ENCODE measurements at regions not wholly inside any gene's neighbourhood (a gene's known extent, or its start where the extent isn't known, plus 50 kb on each side); places are given as distances from the start of the nearest gene placed in this dataset.

DNA sequence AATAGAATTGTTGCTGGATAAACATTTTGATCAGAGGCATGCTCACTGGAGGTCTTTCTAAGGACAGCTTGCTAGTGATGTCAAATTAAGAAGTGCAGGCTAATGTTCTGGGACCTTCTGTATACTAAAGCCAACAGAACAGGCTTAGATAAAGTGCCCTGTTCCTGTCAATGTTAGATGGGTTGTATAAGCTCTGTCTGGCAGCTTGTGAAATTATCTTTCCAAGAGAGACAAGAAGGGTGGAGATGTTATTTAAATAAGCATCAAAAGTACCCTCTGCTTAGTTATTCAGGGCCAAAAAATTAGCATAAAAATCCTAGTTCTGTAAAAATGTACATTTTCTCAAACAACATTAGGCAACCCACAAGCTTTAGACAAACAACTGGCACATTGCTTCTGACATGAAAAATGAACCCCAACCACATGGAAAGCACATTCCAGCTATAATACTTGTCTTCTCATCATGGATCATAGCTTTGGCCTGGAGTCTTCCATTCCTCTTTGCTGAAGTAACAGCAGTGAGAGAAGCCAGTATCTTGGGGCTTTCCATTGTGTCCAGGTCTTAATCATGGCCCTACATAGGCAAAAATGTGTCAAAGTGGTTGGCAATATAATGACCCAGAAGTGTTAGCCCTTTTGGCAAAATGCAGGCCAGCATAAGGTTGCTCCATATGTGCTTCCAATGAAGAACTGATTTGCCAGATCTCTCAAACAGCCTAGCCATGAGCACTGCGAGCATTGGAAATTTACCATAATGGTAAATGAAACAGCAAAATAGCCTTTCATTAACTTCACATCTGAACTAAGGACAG is 478.1 kb upstream of the ZNF804A start:
- Histone ChIP-seq H3K9me1 (ENCODE audit: control insufficient read depth, insufficient read depth, low read length) (no peaks in the 10 kb centered on the region), H3K4me1 (replicated peaks in 1 of 2; ENCODE audit: control insufficient read depth in 2 of 2, insufficient read depth in 2 of 2, low read length in 2 of 2) (no peaks in the 10 kb centered on the region), H4K20me1 (replicated peaks; ENCODE audit: control insufficient read depth, insufficient read depth, low read length) (no peaks in the 10 kb centered on the region), H3K4me3 (no peak overlapping the region), H3K27me3 (ENCODE audit: control insufficient read depth in 2 of 2, insufficient read depth in 2 of 2, low read length in 2 of 2) (no peaks in the 10 kb centered on the region), H3K9ac (ENCODE audit: insufficient read depth in 1 of 2, low read depth in 2 of 2, low read length in 2 of 2) (no peak overlapping the region), H3K9me3 (replicated peaks; ENCODE audit: control insufficient read depth, insufficient read depth, low read depth, low read length) (no peaks in the 10 kb centered on the region; the same call in none of the 2 replicates), H3K27ac (ENCODE audit: extremely low read depth, low read depth, low read length) (no peak overlapping the region), H3K4me2 (ENCODE audit: insufficient read depth, low read length) (no peak overlapping the region), H2AFZ (ENCODE audit: low read depth, low read length) (no peak overlapping the region), H3K36me3 (ENCODE audit: control insufficient read depth, insufficient read depth, low read length) (no peaks in the 10 kb centered on the region), H3K79me2 (ENCODE audit: control insufficient read depth, insufficient read depth, low read length) (no peaks in the 10 kb centered on the region)
- no peak for FAIRE-seq
- no TSS peak for BruUV-seq (replicated peaks)
- WGBS (ENCODE audit: insufficient coverage, low coverage, missing lambda C conversion rate), result 18% methylated on average over 1 of the region's 1 CpG
- intact Hi-C loops (cut with micrococcal nuclease) (no loop called here), in situ Hi-C loops (cut with MboI) (no loop called here)
- no peak for DNase-seq (ENCODE audit: extremely low read depth in 1 of 4, low spot score in 3 of 4)
- ChIA-PET CTCF (ENCODE audit: low intra/inter-chr PET ratio) (no interaction called here), POLR2A (no interaction called here)
- ATAC-seq, result no peak
- no peak for TF ChIP-seq JUND (IDR thresholded peaks at IDR 0.05; ENCODE audit: borderline replicate concordance, low read depth, low read length)
- TF ChIP-seq JUND (tag; IDR thresholded peaks at IDR 0.05; ENCODE audit: borderline replicate concordance, low read depth, low read length), result no peak
- TF ChIP-seq, protein P1, sequence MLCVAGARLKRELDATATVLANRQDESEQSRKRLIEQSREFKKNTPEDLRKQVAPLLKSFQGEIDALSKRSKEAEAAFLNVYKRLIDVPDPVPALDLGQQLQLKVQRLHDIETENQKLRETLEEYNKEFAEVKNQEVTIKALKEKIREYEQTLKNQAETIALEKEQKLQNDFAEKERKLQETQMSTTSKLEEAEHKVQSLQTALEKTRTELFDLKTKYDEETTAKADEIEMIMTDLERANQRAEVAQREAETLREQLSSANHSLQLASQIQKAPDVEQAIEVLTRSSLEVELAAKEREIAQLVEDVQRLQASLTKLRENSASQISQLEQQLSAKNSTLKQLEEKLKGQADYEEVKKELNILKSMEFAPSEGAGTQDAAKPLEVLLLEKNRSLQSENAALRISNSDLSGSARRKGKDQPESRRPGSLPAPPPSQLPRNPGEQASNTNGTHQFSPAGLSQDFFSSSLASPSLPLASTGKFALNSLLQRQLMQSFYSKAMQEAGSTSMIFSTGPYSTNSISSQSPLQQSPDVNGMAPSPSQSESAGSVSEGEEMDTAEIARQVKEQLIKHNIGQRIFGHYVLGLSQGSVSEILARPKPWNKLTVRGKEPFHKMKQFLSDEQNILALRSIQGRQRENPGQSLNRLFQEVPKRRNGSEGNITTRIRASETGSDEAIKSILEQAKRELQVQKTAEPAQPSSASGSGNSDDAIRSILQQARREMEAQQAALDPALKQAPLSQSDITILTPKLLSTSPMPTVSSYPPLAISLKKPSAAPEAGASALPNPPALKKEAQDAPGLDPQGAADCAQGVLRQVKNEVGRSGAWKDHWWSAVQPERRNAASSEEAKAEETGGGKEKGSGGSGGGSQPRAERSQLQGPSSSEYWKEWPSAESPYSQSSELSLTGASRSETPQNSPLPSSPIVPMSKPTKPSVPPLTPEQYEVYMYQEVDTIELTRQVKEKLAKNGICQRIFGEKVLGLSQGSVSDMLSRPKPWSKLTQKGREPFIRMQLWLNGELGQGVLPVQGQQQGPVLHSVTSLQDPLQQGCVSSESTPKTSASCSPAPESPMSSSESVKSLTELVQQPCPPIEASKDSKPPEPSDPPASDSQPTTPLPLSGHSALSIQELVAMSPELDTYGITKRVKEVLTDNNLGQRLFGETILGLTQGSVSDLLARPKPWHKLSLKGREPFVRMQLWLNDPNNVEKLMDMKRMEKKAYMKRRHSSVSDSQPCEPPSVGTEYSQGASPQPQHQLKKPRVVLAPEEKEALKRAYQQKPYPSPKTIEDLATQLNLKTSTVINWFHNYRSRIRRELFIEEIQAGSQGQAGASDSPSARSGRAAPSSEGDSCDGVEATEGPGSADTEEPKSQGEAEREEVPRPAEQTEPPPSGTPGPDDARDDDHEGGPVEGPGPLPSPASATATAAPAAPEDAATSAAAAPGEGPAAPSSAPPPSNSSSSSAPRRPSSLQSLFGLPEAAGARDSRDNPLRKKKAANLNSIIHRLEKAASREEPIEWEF (CRISPR knock-in tag; IDR thresholded peaks at IDR 0.05), result no peak
- TF ChIP-seq, protein P2, sequence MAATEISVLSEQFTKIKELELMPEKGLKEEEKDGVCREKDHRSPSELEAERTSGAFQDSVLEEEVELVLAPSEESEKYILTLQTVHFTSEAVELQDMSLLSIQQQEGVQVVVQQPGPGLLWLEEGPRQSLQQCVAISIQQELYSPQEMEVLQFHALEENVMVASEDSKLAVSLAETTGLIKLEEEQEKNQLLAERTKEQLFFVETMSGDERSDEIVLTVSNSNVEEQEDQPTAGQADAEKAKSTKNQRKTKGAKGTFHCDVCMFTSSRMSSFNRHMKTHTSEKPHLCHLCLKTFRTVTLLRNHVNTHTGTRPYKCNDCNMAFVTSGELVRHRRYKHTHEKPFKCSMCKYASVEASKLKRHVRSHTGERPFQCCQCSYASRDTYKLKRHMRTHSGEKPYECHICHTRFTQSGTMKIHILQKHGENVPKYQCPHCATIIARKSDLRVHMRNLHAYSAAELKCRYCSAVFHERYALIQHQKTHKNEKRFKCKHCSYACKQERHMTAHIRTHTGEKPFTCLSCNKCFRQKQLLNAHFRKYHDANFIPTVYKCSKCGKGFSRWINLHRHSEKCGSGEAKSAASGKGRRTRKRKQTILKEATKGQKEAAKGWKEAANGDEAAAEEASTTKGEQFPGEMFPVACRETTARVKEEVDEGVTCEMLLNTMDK (IDR thresholded peaks at IDR 0.05; ENCODE audit: borderline replicate concordance, insufficient read depth, low read depth, low read length, poor library complexity, severe bottlenecking), result no peak
- no peak for TF ChIP-seq ZNF75A (CRISPR knock-in tag; IDR thresholded peaks at IDR 0.05)
- no peak for TF ChIP-seq NR3C1 (CRISPR knock-in tag; IDR thresholded peaks at IDR 0.05)
- no peak for TF ChIP-seq SIN3A (IDR thresholded peaks at IDR 0.05; ENCODE audit: borderline replicate concordance in 2 of 2, control insufficient read depth in 1 of 2, low read depth in 2 of 2, low read length in 2 of 2)
- no peak for TF ChIP-seq ASH1L (IDR thresholded peaks at IDR 0.05; ENCODE audit: borderline replicate concordance, low read depth, partially characterized antibody)
- TF ChIP-seq, protein P3, sequence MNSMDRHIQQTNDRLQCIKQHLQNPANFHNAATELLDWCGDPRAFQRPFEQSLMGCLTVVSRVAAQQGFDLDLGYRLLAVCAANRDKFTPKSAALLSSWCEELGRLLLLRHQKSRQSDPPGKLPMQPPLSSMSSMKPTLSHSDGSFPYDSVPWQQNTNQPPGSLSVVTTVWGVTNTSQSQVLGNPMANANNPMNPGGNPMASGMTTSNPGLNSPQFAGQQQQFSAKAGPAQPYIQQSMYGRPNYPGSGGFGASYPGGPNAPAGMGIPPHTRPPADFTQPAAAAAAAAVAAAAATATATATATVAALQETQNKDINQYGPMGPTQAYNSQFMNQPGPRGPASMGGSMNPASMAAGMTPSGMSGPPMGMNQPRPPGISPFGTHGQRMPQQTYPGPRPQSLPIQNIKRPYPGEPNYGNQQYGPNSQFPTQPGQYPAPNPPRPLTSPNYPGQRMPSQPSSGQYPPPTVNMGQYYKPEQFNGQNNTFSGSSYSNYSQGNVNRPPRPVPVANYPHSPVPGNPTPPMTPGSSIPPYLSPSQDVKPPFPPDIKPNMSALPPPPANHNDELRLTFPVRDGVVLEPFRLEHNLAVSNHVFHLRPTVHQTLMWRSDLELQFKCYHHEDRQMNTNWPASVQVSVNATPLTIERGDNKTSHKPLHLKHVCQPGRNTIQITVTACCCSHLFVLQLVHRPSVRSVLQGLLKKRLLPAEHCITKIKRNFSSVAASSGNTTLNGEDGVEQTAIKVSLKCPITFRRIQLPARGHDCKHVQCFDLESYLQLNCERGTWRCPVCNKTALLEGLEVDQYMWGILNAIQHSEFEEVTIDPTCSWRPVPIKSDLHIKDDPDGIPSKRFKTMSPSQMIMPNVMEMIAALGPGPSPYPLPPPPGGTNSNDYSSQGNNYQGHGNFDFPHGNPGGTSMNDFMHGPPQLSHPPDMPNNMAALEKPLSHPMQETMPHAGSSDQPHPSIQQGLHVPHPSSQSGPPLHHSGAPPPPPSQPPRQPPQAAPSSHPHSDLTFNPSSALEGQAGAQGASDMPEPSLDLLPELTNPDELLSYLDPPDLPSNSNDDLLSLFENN (IDR thresholded peaks at IDR 0.05; ENCODE audit: low read depth in 2 of 2, low read length in 2 of 2), result no peak
